ENCODE measurements at regions not wholly inside any gene's neighbourhood (a gene's known extent, or its start where the extent isn't known, plus 50 kb on each side); places are given as distances from the start of the nearest gene placed in this dataset.

DNA sequence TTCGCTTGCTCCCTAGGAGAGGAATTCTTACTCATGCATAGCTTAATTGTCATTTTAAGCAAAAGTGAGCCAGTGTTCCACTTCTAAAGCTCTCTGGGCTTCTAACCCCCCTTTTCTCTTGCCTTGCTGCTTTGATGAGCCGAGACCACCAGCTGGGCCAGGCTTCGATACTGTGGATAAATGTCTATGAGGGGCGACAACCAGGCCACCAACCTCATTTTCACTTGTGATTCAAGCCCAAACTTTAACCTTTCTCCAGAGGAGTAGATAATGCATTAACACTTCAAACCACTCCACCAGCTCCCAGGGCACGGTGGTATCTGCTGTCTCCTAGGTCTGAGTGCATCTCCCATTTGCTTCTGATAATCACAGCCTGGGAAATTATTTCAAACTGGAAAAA lies 205.6 kb downstream of the PSAT1 start:
- 36% methylated on average over 5 of the region's 5 CpGs for WGBS
- intact Hi-C loops (cut with DNase I): no loop called here

GRCh38 chr9:78505546-78505945 lies 208.6 kb downstream of the PSAT1 start:
- 92% methylated on average over 2 of the region's 2 CpGs for WGBS
- Histone ChIP-seq H3K27me3 (ENCODE audit: control insufficient read depth, insufficient read depth) (no peaks in the 10 kb centered on the region), H3K4me3 (ENCODE audit: low read length) (no peak overlapping the region), H3K9me3 (ENCODE audit: control insufficient read depth, low read length) (no peaks in the 10 kb centered on the region), H3K27ac (ENCODE audit: low read length) (no peak overlapping the region), H3K4me1 (ENCODE audit: control insufficient read depth, insufficient read depth, low read length) (no peaks in the 10 kb centered on the region)
- intact Hi-C loops (cut with DNase I): no loop called here
- DNase-seq (no peak), ATAC-seq (no peak)

More for the DNA sequence above, 205.6 kb downstream of the PSAT1 start:
- DNase-seq (no peak), ATAC-seq (no peak)
- Histone ChIP-seq H3K9me3 (ENCODE audit: control insufficient read depth, low read length) (no peaks in the 10 kb centered on the region), H3K4me3 (ENCODE audit: low read length) (no peak overlapping the region), H3K27ac (ENCODE audit: low read length) (no peak overlapping the region), H3K27me3 (ENCODE audit: control insufficient read depth, insufficient read depth) (no peaks in the 10 kb centered on the region), H3K4me1 (ENCODE audit: control insufficient read depth, insufficient read depth, low read length) (no peaks in the 10 kb centered on the region)

- 25% methylated on average over 5 of the region's 5 CpGs for WGBS
These were observed 210.1 kb downstream of the PSAT1 start for GRCh38 chr9:78507037-78507436.

GRCh38 chr9:78510035-78510434 lies 213.1 kb downstream of the PSAT1 start:
- Histone ChIP-seq H3K4me1 (ENCODE audit: control insufficient read depth, insufficient read depth, low read length) (no peaks in the 10 kb centered on the region), H3K9me3 (ENCODE audit: control insufficient read depth, low read length) (no peaks in the 10 kb centered on the region), H3K27ac (ENCODE audit: low read length) (no peak overlapping the region), H3K27me3 (ENCODE audit: control insufficient read depth, insufficient read depth) (no peaks in the 10 kb centered on the region), H3K4me3 (ENCODE audit: low read length) (no peak overlapping the region)
- WGBS: 73% methylated on average over 4 of the region's 4 CpGs
- intact Hi-C loops (cut with DNase I): no loop called here
- no peak for ATAC-seq
- DNase-seq: no peak

More at GRCh38 chr9:78507037-78507436, 210.1 kb downstream of the PSAT1 start:
- no peak overlapping the region for H3K4me3 ChIP-seq (ENCODE audit: low read length)
- no peak overlapping the region for H3K27ac ChIP-seq (ENCODE audit: low read length)
- ATAC-seq (no peak), DNase-seq (no peak)
- intact Hi-C loops (cut with DNase I): no loop called here
- H3K27me3 ChIP-seq (ENCODE audit: control insufficient read depth, insufficient read depth): no peaks in the 10 kb centered on the region
- H3K9me3 ChIP-seq (ENCODE audit: control insufficient read depth, low read length): no peaks in the 10 kb centered on the region
- H3K4me1 ChIP-seq (ENCODE audit: control insufficient read depth, insufficient read depth, low read length): no peaks in the 10 kb centered on the region

DNA sequence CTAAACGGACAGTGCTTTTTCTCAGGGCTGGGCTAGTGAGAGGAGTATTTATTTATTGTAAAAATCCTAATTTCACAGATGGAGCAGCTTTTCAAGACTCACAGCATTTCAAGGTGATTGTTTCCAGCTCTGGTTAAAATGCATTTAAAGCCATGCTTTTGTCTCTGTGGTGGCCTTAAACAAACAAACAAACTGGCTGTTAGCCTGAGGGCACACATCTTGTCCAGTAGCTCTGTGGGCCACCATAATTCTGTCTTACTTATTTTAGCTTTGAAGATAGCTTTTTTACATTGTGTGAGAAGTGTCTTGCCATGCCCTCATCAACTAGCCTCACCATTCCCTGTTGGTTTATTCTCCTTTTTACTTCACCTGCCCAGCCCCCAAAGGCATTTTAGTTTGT lies 218.2 kb downstream of the PSAT1 start:
- Histone ChIP-seq H3K27me3 (ENCODE audit: control insufficient read depth, insufficient read depth) (no peaks in the 10 kb centered on the region), H3K4me1 (ENCODE audit: control insufficient read depth, insufficient read depth, low read length) (no peaks in the 10 kb centered on the region), H3K9me3 (ENCODE audit: control insufficient read depth, low read length) (no peaks in the 10 kb centered on the region), H3K27ac (ENCODE audit: low read length) (no peak overlapping the region), H3K4me3 (ENCODE audit: low read length) (no peak overlapping the region)
- intact Hi-C loops (cut with DNase I): no loop called here
- WGBS: 47% methylated on average over 1 of the region's 1 CpG
- ATAC-seq (no peak), DNase-seq (no peak)

- H3K4me1 ChIP-seq (ENCODE audit: control insufficient read depth, insufficient read depth, low read length): no peaks in the 10 kb centered on the region
- ATAC-seq (no peak), DNase-seq (no peak)
- no peak overlapping the region for H3K4me3 ChIP-seq (ENCODE audit: low read length)
- WGBS: 90% methylated on average over 4 of the region's 4 CpGs
- no peaks in the 10 kb centered on the region for H3K27me3 ChIP-seq (ENCODE audit: control insufficient read depth, insufficient read depth)
- H3K9me3 ChIP-seq (ENCODE audit: control insufficient read depth, low read length): no peaks in the 10 kb centered on the region
- no peak overlapping the region for H3K27ac ChIP-seq (ENCODE audit: low read length)
- intact Hi-C loops (cut with DNase I): no loop called here
These were observed 222.9 kb downstream of the PSAT1 start for GRCh38 chr9:78519786-78520185.

GRCh38 chr9:78521680-78522079 lies 224.8 kb downstream of the PSAT1 start:
- Histone ChIP-seq H3K27me3 (ENCODE audit: control insufficient read depth, insufficient read depth) (no peaks in the 10 kb centered on the region), H3K4me1 (ENCODE audit: control insufficient read depth, insufficient read depth, low read length) (no peaks in the 10 kb centered on the region), H3K27ac (ENCODE audit: low read length) (no peak overlapping the region), H3K9me3 (ENCODE audit: control insufficient read depth, low read length) (no peaks in the 10 kb centered on the region), H3K4me3 (ENCODE audit: low read length) (no peak overlapping the region)
- DNase-seq: no peak
- intact Hi-C loops (cut with DNase I): no loop called here
- no peak for ATAC-seq

DNA sequence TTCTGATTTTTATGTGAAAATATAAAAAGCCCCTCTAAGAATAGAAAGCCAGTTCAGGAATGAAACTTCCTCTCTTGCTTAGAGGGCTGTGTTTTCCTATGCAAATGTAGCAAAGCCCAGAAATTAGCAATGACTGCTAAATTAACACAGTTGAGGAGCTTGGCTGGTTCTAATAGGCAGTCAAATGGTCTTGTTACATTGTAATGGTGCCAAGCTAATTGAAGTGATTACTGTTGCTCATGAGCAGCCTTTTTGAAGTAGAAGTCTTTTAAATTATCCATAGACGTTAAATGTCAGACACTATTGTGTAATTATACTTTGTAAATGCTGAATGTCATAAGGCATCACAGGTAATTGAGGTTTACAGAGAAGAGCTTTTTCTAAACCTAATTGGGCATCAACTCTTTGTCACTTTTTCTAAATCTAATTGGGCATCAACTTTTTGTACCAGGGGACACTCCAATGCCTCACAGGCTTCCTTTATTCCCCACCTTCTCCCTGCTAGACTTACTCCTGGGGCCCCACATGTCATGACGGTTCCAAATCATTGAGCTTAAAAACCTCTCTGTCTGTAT lies 229.1 kb downstream of the PSAT1 start:
- ATAC-seq (no peak), DNase-seq (no peak)
- no peaks in the 10 kb centered on the region for H3K9me3 ChIP-seq (ENCODE audit: control insufficient read depth, low read length)
- H3K4me1 ChIP-seq (ENCODE audit: control insufficient read depth, insufficient read depth, low read length): no peaks in the 10 kb centered on the region
- intact Hi-C loops (cut with DNase I): no loop called here
- no peak overlapping the region for H3K27ac ChIP-seq (ENCODE audit: low read length)
- WGBS: 82% methylated on average over 2 of the region's 2 CpGs
- no peak overlapping the region for H3K4me3 ChIP-seq (ENCODE audit: low read length)
- H3K27me3 ChIP-seq (ENCODE audit: control insufficient read depth, insufficient read depth): no peaks in the 10 kb centered on the region

DNA sequence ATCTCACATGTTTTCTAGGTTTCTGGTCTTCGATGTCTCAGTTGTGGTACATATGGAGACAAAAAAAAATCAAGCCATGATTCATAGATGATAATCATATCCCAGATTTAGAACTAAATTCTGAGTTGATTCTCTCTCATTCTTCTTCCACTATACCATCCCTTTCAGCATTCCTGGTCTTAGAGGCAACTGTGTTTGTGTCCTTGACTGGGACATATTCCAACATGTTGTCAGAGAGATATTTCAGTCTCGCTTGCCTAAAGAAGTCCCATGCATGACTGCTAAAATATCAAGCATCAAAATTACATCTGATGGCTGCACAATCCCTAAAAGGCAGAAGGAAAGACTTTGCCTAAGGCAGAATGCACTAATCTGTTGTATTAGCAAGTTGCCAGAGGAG lies 236.6 kb downstream of the PSAT1 start:
- no peaks in the 10 kb centered on the region for H3K9me3 ChIP-seq (ENCODE audit: control insufficient read depth, low read length)
- WGBS: 39% methylated on average over 2 of the region's 2 CpGs
- DNase-seq (no peak), ATAC-seq (no peak)
- no peaks in the 10 kb centered on the region for H3K27me3 ChIP-seq (ENCODE audit: control insufficient read depth, insufficient read depth)
- no peak overlapping the region for H3K4me3 ChIP-seq (ENCODE audit: low read length)
- H3K27ac ChIP-seq (ENCODE audit: low read length): no peak overlapping the region
- intact Hi-C loops (cut with DNase I): no loop called here
- no peaks in the 10 kb centered on the region for H3K4me1 ChIP-seq (ENCODE audit: control insufficient read depth, insufficient read depth, low read length)

GRCh38 chr9:78539188-78539587 lies 242.3 kb downstream of the PSAT1 start:
- Histone ChIP-seq H3K27ac (ENCODE audit: low read length) (no peak overlapping the region), H3K27me3 (ENCODE audit: control insufficient read depth, insufficient read depth) (no peaks in the 10 kb centered on the region), H3K4me1 (ENCODE audit: control insufficient read depth, insufficient read depth, low read length) (no peaks in the 10 kb centered on the region), H3K9me3 (ENCODE audit: control insufficient read depth, low read length) (no peaks in the 10 kb centered on the region), H3K4me3 (ENCODE audit: low read length) (no peak overlapping the region)
- ATAC-seq: no peak
- no peak for DNase-seq
- 78% methylated on average over 3 of the region's 3 CpGs for WGBS
- intact Hi-C loops (cut with DNase I): no loop called here

DNA sequence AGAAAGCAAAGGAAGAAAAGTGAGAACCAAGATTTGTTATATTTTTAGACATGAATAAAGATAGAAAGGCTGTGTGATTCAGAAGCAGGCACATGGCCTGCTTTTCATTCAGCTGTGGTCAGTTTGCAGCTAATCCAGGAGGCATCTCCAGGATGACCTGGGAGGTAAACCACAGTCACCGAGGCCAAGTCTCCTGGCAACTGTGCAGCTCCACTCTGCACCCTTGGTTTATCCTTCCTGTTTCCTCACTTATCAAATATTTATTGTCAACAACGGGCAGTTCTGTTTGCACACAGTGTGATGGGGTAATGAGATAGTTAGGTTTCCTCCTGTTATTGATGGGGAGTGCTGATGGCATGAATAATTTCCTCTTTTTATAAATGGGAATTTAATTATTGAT lies 243.0 kb downstream of the PSAT1 start:
- WGBS: 46% methylated on average over 2 of the region's 2 CpGs
- no peak overlapping the region for H3K27ac ChIP-seq (ENCODE audit: low read length)
- no peak for ATAC-seq

GRCh38 chr9:78541868-78542443 lies 245.0 kb downstream of the PSAT1 start:
- ATAC-seq: no peak
- intact Hi-C loops (cut with DNase I): no loop called here
- H3K27ac ChIP-seq (ENCODE audit: low read length): no peak overlapping the region
- WGBS: 84% methylated on average over 9 of the region's 9 CpGs
- H3K4me1 ChIP-seq (ENCODE audit: control insufficient read depth, insufficient read depth, low read length): no peaks in the 10 kb centered on the region
- DNase-seq: no peak
- no peak overlapping the region for H3K4me3 ChIP-seq (ENCODE audit: low read length)
- H3K27me3 ChIP-seq (ENCODE audit: control insufficient read depth, insufficient read depth): no peaks in the 10 kb centered on the region
- no peaks in the 10 kb centered on the region for H3K9me3 ChIP-seq (ENCODE audit: control insufficient read depth, low read length)

More for the DNA sequence above, 243.0 kb downstream of the PSAT1 start:
- no peak for DNase-seq
- Histone ChIP-seq H3K9me3 (ENCODE audit: control insufficient read depth, low read length) (no peaks in the 10 kb centered on the region), H3K4me1 (ENCODE audit: control insufficient read depth, insufficient read depth, low read length) (no peaks in the 10 kb centered on the region), H3K27me3 (ENCODE audit: control insufficient read depth, insufficient read depth) (no peaks in the 10 kb centered on the region), H3K4me3 (ENCODE audit: low read length) (no peak overlapping the region)
- intact Hi-C loops (cut with DNase I): no loop called here
